Endodermal cell (in vitro differentiated cells): ENCODE measurements at regions not wholly inside any gene's neighbourhood (a gene's known extent, or its start where the extent isn't known, plus 50 kb on each side); places are given as distances from the start of the nearest gene placed in this dataset.

Experiments
- DNase-seq: peaks from one replicate; pipeline ENCODE4 v3.0.0-alpha.2; 2017
- H3K27ac ChIP-seq: 2 replicates; pipeline ENCODE4 v1.5.1; 2013; ENCODE audit warnings: mild to moderate bottlenecking, low read depth, low read length, moderate library complexity
- H3K27me3 ChIP-seq: 2 replicates; pipeline ENCODE4 v1.6.1; 2013; ENCODE audit warnings: mild to moderate bottlenecking, low read length, moderate library complexity; ENCODE audit not compliant: insufficient read depth, control insufficient read depth, poor library complexity, severe bottlenecking
- H3K36me3 ChIP-seq: 2 replicates; pipeline ENCODE4 v1.7.0; 2013; ENCODE audit warnings: mild to moderate bottlenecking, low read length, moderate library complexity; ENCODE audit not compliant: control insufficient read depth, insufficient read depth
- H3K4me1 ChIP-seq: one replicate; pipeline ENCODE4 v1.7.0; 2013; ENCODE audit warnings: low read length; ENCODE audit not compliant: control insufficient read depth, insufficient read depth
- H3K4me3 ChIP-seq: 2 replicates; pipeline ENCODE4 v1.5.1; 2013; ENCODE audit warnings: mild to moderate bottlenecking, low read length, moderate library complexity
- H3K9ac ChIP-seq: 2 replicates; pipeline ENCODE4 v1.6.1; 2013; ENCODE audit warnings: mild to moderate bottlenecking, low read length, moderate library complexity; ENCODE audit not compliant: poor library complexity, severe bottlenecking; ENCODE audit errors: extremely low read depth
- H3K9me3 ChIP-seq: 2 replicates; pipeline ENCODE4 v1.6.1; 2013; ENCODE audit warnings: mild to moderate bottlenecking, low read length, moderate library complexity; ENCODE audit not compliant: control insufficient read depth
- H3K27ac Mint-ChIP-seq: 2 replicates; pipeline ENCODE4 v1.8.0; 2020; ENCODE audit warnings: mixed read lengths
- H3K27me3 Mint-ChIP-seq: 2 replicates; pipeline ENCODE4 v1.8.0; 2021; ENCODE audit warnings: mild to moderate bottlenecking, mixed read lengths; ENCODE audit not compliant: insufficient read depth
- H3K36me3 Mint-ChIP-seq: 2 replicates; pipeline ENCODE4 v1.8.0; 2020; ENCODE audit warnings: low read depth, mixed read lengths
- H3K4me1 Mint-ChIP-seq: 2 replicates; pipeline ENCODE4 v1.8.0; 2020; ENCODE audit warnings: mixed read lengths
- H3K4me3 Mint-ChIP-seq: 2 replicates; pipeline ENCODE4 v1.8.0; 2020; ENCODE audit warnings: mild to moderate bottlenecking, moderate library complexity, mixed read lengths
- H3K9me3 Mint-ChIP-seq: 2 replicates; pipeline ENCODE4 v1.8.0; 2020; ENCODE audit warnings: mild to moderate bottlenecking, mixed read lengths
- WGBS, 2 experiments: methylation state at CpG; one replicate each; pipeline versions ENCODE4 v1.1.5 to v1.1.7; 2013; ENCODE audit warnings: missing lambda C conversion rate in 2 of 2, mixed read lengths in 1 of 2; ENCODE audit not compliant: insufficient coverage in 1 of 2, insufficient read length in 1 of 2; 5-methylcytosine and 5-hydroxymethylcytosine counted together
- TF ChIP-seq, protein P1 (sequence below): fragments of 200-600 bp; sonication (generic); conservative IDR thresholded peaks from 2 replicates; pipeline ENCODE4 v1.5.0; 2021; ENCODE audit warnings: antibody characterized with exemption, mild to moderate bottlenecking

DNA sequence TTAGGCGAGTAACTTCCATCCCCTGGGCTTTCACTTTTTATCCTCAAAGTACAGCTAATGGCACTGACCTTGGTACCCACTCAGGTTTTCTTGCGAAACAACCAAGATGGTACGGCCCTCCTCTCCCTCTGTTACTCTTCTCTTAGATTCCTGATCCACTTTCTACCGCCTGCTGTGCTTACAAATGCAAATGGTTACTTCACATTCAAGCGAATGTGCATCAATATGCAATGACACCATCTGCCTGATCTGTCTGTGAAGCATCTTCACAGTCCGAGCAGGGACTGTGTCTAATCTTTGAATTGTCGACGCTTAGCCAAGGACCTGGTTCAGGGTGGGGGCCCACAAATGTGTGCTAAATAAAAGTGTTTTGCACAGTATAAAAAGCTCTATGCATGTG, 112.2 kb downstream of the TRIB2 start:
- H3K4me1 Mint-ChIP-seq = no peaks in the 10 kb centered on the region
- TF ChIP-seq, protein P1, sequence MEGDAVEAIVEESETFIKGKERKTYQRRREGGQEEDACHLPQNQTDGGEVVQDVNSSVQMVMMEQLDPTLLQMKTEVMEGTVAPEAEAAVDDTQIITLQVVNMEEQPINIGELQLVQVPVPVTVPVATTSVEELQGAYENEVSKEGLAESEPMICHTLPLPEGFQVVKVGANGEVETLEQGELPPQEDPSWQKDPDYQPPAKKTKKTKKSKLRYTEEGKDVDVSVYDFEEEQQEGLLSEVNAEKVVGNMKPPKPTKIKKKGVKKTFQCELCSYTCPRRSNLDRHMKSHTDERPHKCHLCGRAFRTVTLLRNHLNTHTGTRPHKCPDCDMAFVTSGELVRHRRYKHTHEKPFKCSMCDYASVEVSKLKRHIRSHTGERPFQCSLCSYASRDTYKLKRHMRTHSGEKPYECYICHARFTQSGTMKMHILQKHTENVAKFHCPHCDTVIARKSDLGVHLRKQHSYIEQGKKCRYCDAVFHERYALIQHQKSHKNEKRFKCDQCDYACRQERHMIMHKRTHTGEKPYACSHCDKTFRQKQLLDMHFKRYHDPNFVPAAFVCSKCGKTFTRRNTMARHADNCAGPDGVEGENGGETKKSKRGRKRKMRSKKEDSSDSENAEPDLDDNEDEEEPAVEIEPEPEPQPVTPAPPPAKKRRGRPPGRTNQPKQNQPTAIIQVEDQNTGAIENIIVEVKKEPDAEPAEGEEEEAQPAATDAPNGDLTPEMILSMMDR = no peak
- no peaks in the 10 kb centered on the region for H3K9me3 Mint-ChIP-seq
- H3K27ac Mint-ChIP-seq = no peak overlapping the region
- DNase-seq = no peak
- Histone ChIP-seq H3K4me3 (no peak overlapping the region), H3K4me1 (no peaks in the 10 kb centered on the region), H3K36me3 (no peaks in the 10 kb centered on the region), H3K9me3 (no peaks in the 10 kb centered on the region), H3K27ac (no peak overlapping the region), H3K9ac (no peak overlapping the region), H3K27me3 (no peaks in the 10 kb centered on the region)
- H3K4me3 Mint-ChIP-seq = no peak overlapping the region
- H3K36me3 Mint-ChIP-seq = no peaks in the 10 kb centered on the region
- H3K27me3 Mint-ChIP-seq = peaks cover 2% of the 10 kb centered on the region
- WGBS, 2 experiments = 69 to 71% methylated on average over 8 of the region's 8 CpGs

DNA sequence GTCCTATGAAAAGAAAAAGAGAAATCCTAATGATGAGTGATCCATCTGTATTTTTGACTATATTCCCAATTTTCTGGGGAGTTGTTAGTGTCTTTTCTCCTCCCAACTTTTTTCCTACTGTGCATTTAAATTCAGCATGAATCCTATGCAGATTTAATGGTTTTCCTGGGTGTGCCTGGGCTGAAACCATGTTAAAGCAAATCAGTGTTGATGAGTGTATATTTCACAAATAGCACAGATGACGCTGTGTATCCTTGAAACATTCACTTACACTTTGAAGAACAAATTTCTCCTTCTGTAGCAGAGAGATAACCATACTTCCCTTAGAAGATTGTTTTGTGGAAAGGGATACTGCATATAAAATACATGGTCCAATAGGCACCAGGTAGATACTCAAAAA, 114.3 kb downstream of the TRIB2 start:
- Histone ChIP-seq H3K27me3 (no peaks in the 10 kb centered on the region), H3K9ac (no peak overlapping the region), H3K4me3 (no peak overlapping the region), H3K36me3 (no peaks in the 10 kb centered on the region), H3K4me1 (no peaks in the 10 kb centered on the region), H3K27ac (no peak overlapping the region), H3K9me3 (no peaks in the 10 kb centered on the region)
- WGBS, 2 experiments = no CpG with 5 or more reads among the region's 1 CpG
- Mint-ChIP-seq H3K4me3 (no peak overlapping the region), H3K36me3 (no peaks in the 10 kb centered on the region), H3K9me3 (no peaks in the 10 kb centered on the region), H3K27ac (no peak overlapping the region), H3K4me1 (no peaks in the 10 kb centered on the region), H3K27me3 (peaks cover 2% of the 10 kb centered on the region)
- DNase-seq = no peak
- TF ChIP-seq, protein P1 = no peak

- no peaks in the 10 kb centered on the region for H3K9me3 Mint-ChIP-seq
- no peaks in the 10 kb centered on the region for H3K36me3 ChIP-seq
- no peak overlapping the region for H3K27ac ChIP-seq
- no peaks in the 10 kb centered on the region for H3K9me3 ChIP-seq
- H3K4me1 Mint-ChIP-seq = no peaks in the 10 kb centered on the region
- no peak overlapping the region for H3K4me3 ChIP-seq
- DNase-seq = no peak
- no peak overlapping the region for H3K4me3 Mint-ChIP-seq
- H3K36me3 Mint-ChIP-seq = no peaks in the 10 kb centered on the region
- H3K4me1 ChIP-seq = no peaks in the 10 kb centered on the region
- TF ChIP-seq, protein P1 = no peak
- no peak overlapping the region for H3K27ac Mint-ChIP-seq
- H3K27me3 Mint-ChIP-seq = no peaks in the 10 kb centered on the region
- H3K27me3 ChIP-seq = no peaks in the 10 kb centered on the region
- H3K9ac ChIP-seq = no peak overlapping the region
- WGBS, 2 experiments = 87 to 91% methylated on average over 2 to 3 of the region's 3 CpGs
These were observed 117.5 kb downstream of the TRIB2 start for GRCh38 chr2:12834239-12834638.
